Stomach (tissue), 8 donors: ENCODE measurements at regions not wholly inside any gene's neighbourhood (a gene's known extent, or its start where the extent isn't known, plus 50 kb on each side); places are given as distances from the start of the nearest gene placed in this dataset.
"Not testable (repeated sequence)": the region's sequence is repeated elsewhere in the genome, so short reads cannot be mapped to it uniquely, and the experiment has no call there.

Source experiments
- DNase-seq, 2 donors: peaks; one replicate each; pipeline versions ENCODE4 v3.0.0 to v3.0.0-alpha.2; 2013 to 2019
- H3K27ac ChIP-seq, 5 donors: fragments of 200-600 bp in 4 of 5; sonication (generic) in 4 of 5; one replicate each; pipeline ENCODE4 v1.5.1; 2013 to 2019; ENCODE audit warnings: mild to moderate bottlenecking in 1 of 5, moderate library complexity in 1 of 5
- H3K27me3 ChIP-seq, 3 donors: fragments of 200-600 bp; sonication (generic); one replicate each; pipeline ENCODE4 v1.5.1; 2017 to 2019; ENCODE audit warnings: mixed run types in 1 of 3
- H3K36me3 ChIP-seq, 4 donors: fragments of 200-600 bp; sonication (generic); 1 replicate in 3 of 4; 2 replicates in 1 of 4; pipeline ENCODE4 v1.5.1; 2016 to 2019
- H3K4me1 ChIP-seq, 4 donors: fragments of 200-600 bp; sonication (generic); one replicate each; pipeline ENCODE4 v1.5.1; 2016 to 2019
- H3K4me3 ChIP-seq, 4 donors: fragments of 200-600 bp; sonication (generic) in 3 of 4; one replicate each; pipeline ENCODE4 v1.5.1; 2016 to 2019; ENCODE audit warnings: mild to moderate bottlenecking in 1 of 4
- H3K9me3 ChIP-seq, 4 donors: fragments of 200-600 bp; sonication (generic); one replicate each; pipeline ENCODE4 v1.5.1; 2016 to 2019
- POLR2AphosphoS5 ChIP-seq, 3 donors: sonication (generic); formaldehyde crosslinking; IDR thresholded peaks; one replicate each; pipeline ENCODE4 v1.6.1; 2016; ENCODE audit warnings: antibody characterized with exemption in 3 of 3
- WGBS, 5 donors: extraction: QIAGEN DNeasy Blood & Tissue Kit in 3 of 5; methylation state at CpG; one replicate each; pipeline versions ENCODE4 v1.1.5 to v1.1.7; 2013 to 2018; 5-methylcytosine and 5-hydroxymethylcytosine counted together
- intact Hi-C: fragments of 100-400 bp; cut with DNase I; formaldehyde crosslinking; loops from one replicate; pipeline ENCODE4 v1.15.1; 2023; ENCODE audit warnings: low total_unique reads
- donor health status: healthy with polysubstance abuse.
- donor health status: Bipolar disorder and iron deficiency.
- donor health status: healthy.

GRCh38 chr2:87440650-87441049 lies 307.2 kb upstream of the PLGLB2 start:
- H3K27me3 ChIP-seq, H3K9me3 ChIP-seq, DNase-seq, H3K4me3 ChIP-seq, intact Hi-C loops, H3K36me3 ChIP-seq, H3K4me1 ChIP-seq, H3K27ac ChIP-seq: not testable (repeated sequence)
- WGBS, 5 donors, result 81 to 92% (median 88%) methylated on average over 2 of the region's 2 CpGs

- H3K4me1 ChIP-seq, intact Hi-C loops, H3K27ac ChIP-seq, H3K27me3 ChIP-seq, DNase-seq, H3K9me3 ChIP-seq, H3K36me3 ChIP-seq, H3K4me3 ChIP-seq: not testable (repeated sequence)
- WGBS, 5 donors, result 82 to 98% (median 91%) methylated on average over 6 of the region's 6 CpGs
Observed at GRCh38 chr2:87441375-87441774, 306.5 kb upstream of the PLGLB2 start.

- H3K27me3 ChIP-seq, H3K4me1 ChIP-seq, H3K27ac ChIP-seq, H3K4me3 ChIP-seq, H3K9me3 ChIP-seq, H3K36me3 ChIP-seq, DNase-seq, intact Hi-C loops: not testable (repeated sequence)
- 75 to 85% (median 78%) methylated on average over 2 to 5 of the region's 6 CpGs for WGBS, 5 donors
Observed at GRCh38 chr2:87442983-87443577, 304.8 kb upstream of the PLGLB2 start.

GRCh38 chr2:87444951-87445350 lies 302.9 kb upstream of the PLGLB2 start:
- H3K4me3 ChIP-seq, H3K27ac ChIP-seq, H3K36me3 ChIP-seq, H3K27me3 ChIP-seq, H3K9me3 ChIP-seq, DNase-seq, H3K4me1 ChIP-seq, intact Hi-C loops: not testable (repeated sequence)
- 68 to 77% (median 70%) methylated on average over 3 of the region's 3 CpGs for WGBS, 5 donors

GRCh38 chr2:87445613-87446312 lies 302.1 kb upstream of the PLGLB2 start:
- intact Hi-C loops, H3K4me1 ChIP-seq, H3K36me3 ChIP-seq, DNase-seq, H3K27ac ChIP-seq, H3K9me3 ChIP-seq, H3K4me3 ChIP-seq, H3K27me3 ChIP-seq: not testable (repeated sequence)
- 74 to 93% (median 80%) methylated on average over 2 of the region's 5 CpGs for WGBS, 5 donors

- H3K27ac ChIP-seq, DNase-seq, intact Hi-C loops, H3K9me3 ChIP-seq, H3K27me3 ChIP-seq, H3K4me3 ChIP-seq, H3K4me1 ChIP-seq, H3K36me3 ChIP-seq: not testable (repeated sequence)
- no CpG with 5 or more reads among the region's 1 CpG for WGBS, 5 donors
Observed at GRCh38 chr2:87446313-87446696, 301.6 kb upstream of the PLGLB2 start.

GRCh38 chr2:87449462-87449980 lies 298.4 kb upstream of the PLGLB2 start:
- intact Hi-C loops, H3K9me3 ChIP-seq, H3K27ac ChIP-seq, H3K36me3 ChIP-seq, H3K4me1 ChIP-seq, H3K4me3 ChIP-seq, DNase-seq, H3K27me3 ChIP-seq: not testable (repeated sequence)
- 74 to 89% (median 81%) methylated on average over 2 of the region's 3 CpGs for WGBS, 5 donors

GRCh38 chr2:87452193-87452592 lies 295.7 kb upstream of the PLGLB2 start:
- intact Hi-C loops, result not testable (repeated sequence)

GRCh38 chr2:87452861-87453260 lies 295.0 kb upstream of the PLGLB2 start:
- H3K4me1 ChIP-seq, H3K9me3 ChIP-seq, intact Hi-C loops, H3K36me3 ChIP-seq, H3K4me3 ChIP-seq, H3K27me3 ChIP-seq: not testable (repeated sequence)
- TF ChIP-seq POLR2AphosphoS5 (IDR thresholded peaks at IDR 0.05), result peak in 1 of 3 donors; percentile 29
- H3K27ac ChIP-seq, result peak overlapping the region in 1 of 5 donors; percentile 24
- 71 to 100% (median 86%) methylated on average over 1 of the region's 1 CpG for WGBS, 5 donors
- DNase-seq, result peak in 1 of 2 donors; percentile 30

More at GRCh38 chr2:87452193-87452592, 295.7 kb upstream of the PLGLB2 start:
- H3K36me3 ChIP-seq, H3K4me3 ChIP-seq, H3K27me3 ChIP-seq, H3K9me3 ChIP-seq, H3K4me1 ChIP-seq, DNase-seq: not testable (repeated sequence)
- whole genome bisulfite sequencing, 5 donors, result 73 to 96% (median 89%) methylated on average over 2 to 4 of the region's 4 CpGs
- peak overlapping the region in 1 of 5 donors; percentile 24 for H3K27ac ChIP-seq

GRCh38 chr2:87453965-87454364 lies 293.9 kb upstream of the PLGLB2 start:
- intact Hi-C loops, result not testable (repeated sequence)

GRCh38 chr2:87454421-87454820 lies 293.5 kb upstream of the PLGLB2 start:
- DNase-seq, H3K4me1 ChIP-seq, H3K27me3 ChIP-seq, H3K4me3 ChIP-seq, intact Hi-C loops, H3K9me3 ChIP-seq, H3K36me3 ChIP-seq: not testable (repeated sequence)
- H3K27ac ChIP-seq, result peak overlapping the region in 4 of 5 donors; percentile 37 to 70 (median 58)
- 37 to 58% (median 52%) methylated on average over 2 of the region's 2 CpGs for WGBS, 5 donors

More at GRCh38 chr2:87453965-87454364, 293.9 kb upstream of the PLGLB2 start:
- H3K27me3 ChIP-seq, H3K4me3 ChIP-seq, DNase-seq, H3K4me1 ChIP-seq, H3K9me3 ChIP-seq, H3K36me3 ChIP-seq: not testable (repeated sequence)
- 71 to 84% (median 81%) methylated on average over 1 of the region's 1 CpG for WGBS, 5 donors
- peak overlapping the region in 4 of 5 donors; percentile 37 to 70 (median 58) for H3K27ac ChIP-seq
